HG03025 (cell line): ENCODE measurements at regions not wholly inside any gene's neighbourhood (a gene's known extent, or its start where the extent isn't known, plus 50 kb on each side); places are given as distances from the start of the nearest gene placed in this dataset.

Source experiments
- ATAC-seq: cut with Tn5 transposase; IDR thresholded peaks from one replicate; pipeline ENCODE4 v1.9.1; 2021; ENCODE audit warnings: mild to moderate bottlenecking, moderate library complexity; ENCODE audit not compliant: unreplicated experiment, low FRiP score

- ATAC-seq: no peak
These were observed 156.1 kb upstream of the SLC39A10 start for GRCh38 chr2:195500879-195501278.

- ATAC-seq: no peak
These were observed 158.1 kb upstream of the SLC39A10 start for GRCh38 chr2:195498839-195499490.

GRCh38 chr2:195498176-195498575, 158.8 kb upstream of the SLC39A10 start:
- peak; percentile 74 for ATAC-seq

GRCh38 chr2:195496991-195497390, 160.0 kb upstream of the SLC39A10 start:
- no peak for ATAC-seq

- ATAC-seq: no peak
These were observed 161.1 kb upstream of the SLC39A10 start for GRCh38 chr2:195495966-195496365.

GRCh38 chr2:195495351-195495750, 161.7 kb upstream of the SLC39A10 start:
- ATAC-seq: no peak

- no peak for ATAC-seq
These were observed 162.6 kb upstream of the SLC39A10 start for GRCh38 chr2:195494451-195494850.

- ATAC-seq: no peak
These were observed 163.6 kb upstream of the SLC39A10 start for GRCh38 chr2:195493416-195493815.

GRCh38 chr2:195490319-195490718, 166.7 kb upstream of the SLC39A10 start:
- no peak for ATAC-seq

GRCh38 chr2:195489101-195489500, 167.9 kb upstream of the SLC39A10 start:
- ATAC-seq: no peak

- ATAC-seq: no peak
These were observed 168.5 kb upstream of the SLC39A10 start for GRCh38 chr2:195488567-195488966.

GRCh38 chr2:195486987-195487644, 169.9 kb upstream of the SLC39A10 start:
- ATAC-seq: no peak

GRCh38 chr2:195486520-195486919, 170.5 kb upstream of the SLC39A10 start:
- ATAC-seq: no peak

GRCh38 chr2:195482010-195482409, 175.0 kb upstream of the SLC39A10 start:
- ATAC-seq: no peak

- ATAC-seq: no peak
These were observed 176.9 kb upstream of the SLC39A10 start for GRCh38 chr2:195480121-195480520.

GRCh38 chr2:195479407-195479806, 177.6 kb upstream of the SLC39A10 start:
- no peak for ATAC-seq

- no peak for ATAC-seq
These were observed 179.0 kb upstream of the SLC39A10 start for GRCh38 chr2:195477996-195478382.

- no peak for ATAC-seq
These were observed 179.6 kb upstream of the SLC39A10 start for GRCh38 chr2:195477248-195477995.

GRCh38 chr2:195475336-195475735, 181.7 kb upstream of the SLC39A10 start:
- no peak for ATAC-seq

GRCh38 chr2:195473862-195474261, 183.2 kb upstream of the SLC39A10 start:
- ATAC-seq: no peak

GRCh38 chr2:195472501-195473234, 184.4 kb upstream of the SLC39A10 start:
- ATAC-seq: no peak
